ENCODE measurements at regions not wholly inside any gene's neighbourhood (a gene's known extent, or its start where the extent isn't known, plus 50 kb on each side); places are given as distances from the start of the nearest gene placed in this dataset.
"Not testable (repeated sequence)": the region's sequence is repeated elsewhere in the genome, so short reads cannot be mapped to it uniquely, and the experiment has no call there.

GRCh38 chr2:240239325-240239724 lies 98.9 kb upstream of the OTOS start:
- Histone ChIP-seq H3K4me2 (ENCODE audit: low read depth, low read length) (no peak overlapping the region), H3K79me2 (ENCODE audit: low read length) (no peaks in the 10 kb centered on the region), H3F3A (ENCODE audit: insufficient read depth, low read length) (no peaks in the 10 kb centered on the region), H3K4me3 (ENCODE audit: low read length) (no peak overlapping the region), H2AFZ (ENCODE audit: low read length) (no peak overlapping the region), H3K9me3 (replicated peaks; ENCODE audit: insufficient read depth, low read length) (no peaks in the 10 kb centered on the region), H4K20me1 (ENCODE audit: insufficient read depth, low read length) (no peaks in the 10 kb centered on the region), H3K4me1 (ENCODE audit: low read length) (peaks cover 4% of the 10 kb centered on the region; the same call in 1 of the 2 replicates), H3K9ac (ENCODE audit: low read length) (no peak overlapping the region), H3K36me3 (replicated peaks; ENCODE audit: insufficient read depth, low read length) (no peaks in the 10 kb centered on the region), H3K27me3 (replicated peaks; ENCODE audit: insufficient read depth, low read length) (peaks cover 26% of the 10 kb centered on the region), H3K27ac (ENCODE audit: low read length) (no peak overlapping the region), H3K9me2 (replicated peaks; ENCODE audit: insufficient read depth, low read length) (no peaks in the 10 kb centered on the region)
- DNase-seq = no peak
- no peak for TF ChIP-seq EZH2phosphoT487 (IDR thresholded peaks at IDR 0.05; ENCODE audit: low read length)
- no peak for TF ChIP-seq EZH2 (optimal IDR thresholded peaks at IDR 0.05; ENCODE audit: low read depth, low read length)
- no peak for TF ChIP-seq CTCF (IDR thresholded peaks at IDR 0.05; ENCODE audit: low read length)

- peaks cover 4% of the 10 kb centered on the region; the same call in 1 of the 2 replicates for H3K4me1 ChIP-seq (ENCODE audit: low read length)
- no peak for DNase-seq
- no peak overlapping the region for H3K4me3 ChIP-seq (ENCODE audit: low read length)
- no peak for TF ChIP-seq EZH2phosphoT487 (IDR thresholded peaks at IDR 0.05; ENCODE audit: low read length)
- H2AFZ ChIP-seq (ENCODE audit: low read length) = no peak overlapping the region
- H3K36me3 ChIP-seq (replicated peaks; ENCODE audit: insufficient read depth, low read length) = no peaks in the 10 kb centered on the region
- H3K9ac ChIP-seq (ENCODE audit: low read length) = no peak overlapping the region
- H4K20me1 ChIP-seq (ENCODE audit: insufficient read depth, low read length) = no peaks in the 10 kb centered on the region
- H3K9me2 ChIP-seq (replicated peaks; ENCODE audit: insufficient read depth, low read length) = no peaks in the 10 kb centered on the region
- no peaks in the 10 kb centered on the region for H3F3A ChIP-seq (ENCODE audit: insufficient read depth, low read length)
- H3K27me3 ChIP-seq (replicated peaks; ENCODE audit: insufficient read depth, low read length) = peaks cover 35% of the 10 kb centered on the region
- no peak overlapping the region for H3K4me2 ChIP-seq (ENCODE audit: low read depth, low read length)
- no peaks in the 10 kb centered on the region for H3K9me3 ChIP-seq (replicated peaks; ENCODE audit: insufficient read depth, low read length)
- H3K79me2 ChIP-seq (ENCODE audit: low read length) = no peaks in the 10 kb centered on the region
- H3K27ac ChIP-seq (ENCODE audit: low read length) = no peak overlapping the region
These were observed 99.7 kb upstream of the OTOS start for GRCh38 chr2:240240017-240240734.

GRCh38 chr2:240240781-240241180 lies 100.3 kb upstream of the OTOS start:
- Histone ChIP-seq H2AFZ (ENCODE audit: low read length) (no peak overlapping the region), H3F3A (ENCODE audit: insufficient read depth, low read length) (no peaks in the 10 kb centered on the region), H3K4me2 (ENCODE audit: low read depth, low read length) (no peak overlapping the region), H3K36me3 (replicated peaks; ENCODE audit: insufficient read depth, low read length) (no peaks in the 10 kb centered on the region), H3K27ac (ENCODE audit: low read length) (no peak overlapping the region), H3K27me3 (replicated peaks; ENCODE audit: insufficient read depth, low read length) (peaks cover 36% of the 10 kb centered on the region), H3K4me1 (ENCODE audit: low read length) (peaks cover 4% of the 10 kb centered on the region; the same call in 1 of the 2 replicates), H4K20me1 (ENCODE audit: insufficient read depth, low read length) (no peaks in the 10 kb centered on the region), H3K9me2 (replicated peaks; ENCODE audit: insufficient read depth, low read length) (no peaks in the 10 kb centered on the region), H3K9me3 (replicated peaks; ENCODE audit: insufficient read depth, low read length) (no peaks in the 10 kb centered on the region), H3K79me2 (ENCODE audit: low read length) (no peaks in the 10 kb centered on the region), H3K9ac (ENCODE audit: low read length) (no peak overlapping the region), H3K4me3 (ENCODE audit: low read length) (no peak overlapping the region)
- TF ChIP-seq EZH2 (optimal IDR thresholded peaks at IDR 0.05; ENCODE audit: low read depth, low read length) = no peak
- no peak for DNase-seq

- no peak overlapping the region for H3K4me3 ChIP-seq (ENCODE audit: low read length)
- no peaks in the 10 kb centered on the region for H3K79me2 ChIP-seq (ENCODE audit: low read length)
- peaks cover 41% of the 10 kb centered on the region for H3K27me3 ChIP-seq (replicated peaks; ENCODE audit: insufficient read depth, low read length)
- no peaks in the 10 kb centered on the region for H3K36me3 ChIP-seq (replicated peaks; ENCODE audit: insufficient read depth, low read length)
- TF ChIP-seq EZH2 (optimal IDR thresholded peaks at IDR 0.05; ENCODE audit: low read depth, low read length) (no peak), CTCF (IDR thresholded peaks at IDR 0.05; ENCODE audit: low read length) (no peak), EZH2phosphoT487 (IDR thresholded peaks at IDR 0.05; ENCODE audit: low read length) (no peak)
- H3K9me2 ChIP-seq (replicated peaks; ENCODE audit: insufficient read depth, low read length) = no peaks in the 10 kb centered on the region
- no peaks in the 10 kb centered on the region for H3F3A ChIP-seq (ENCODE audit: insufficient read depth, low read length)
- H4K20me1 ChIP-seq (ENCODE audit: insufficient read depth, low read length) = no peaks in the 10 kb centered on the region
- H3K9ac ChIP-seq (ENCODE audit: low read length) = no peak overlapping the region
- no peak overlapping the region for H2AFZ ChIP-seq (ENCODE audit: low read length)
- no peak overlapping the region for H3K4me2 ChIP-seq (ENCODE audit: low read depth, low read length)
- H3K27ac ChIP-seq (ENCODE audit: low read length) = no peak overlapping the region
- no peaks in the 10 kb centered on the region for H3K4me1 ChIP-seq (ENCODE audit: low read length)
- DNase-seq = no peak
- H3K9me3 ChIP-seq (replicated peaks; ENCODE audit: insufficient read depth, low read length) = no peaks in the 10 kb centered on the region
These were observed 101.1 kb upstream of the OTOS start for GRCh38 chr2:240241572-240241971.

- not testable (repeated sequence) for H3K79me2 ChIP-seq (ENCODE audit: low read length); H4K20me1 ChIP-seq (ENCODE audit: insufficient read depth, low read length); H3K9me3 ChIP-seq (replicated peaks; ENCODE audit: insufficient read depth, low read length); H3K4me3 ChIP-seq (ENCODE audit: low read length); DNase-seq; H3K9ac ChIP-seq (ENCODE audit: low read length); H3K27ac ChIP-seq (ENCODE audit: low read length); H3K4me1 ChIP-seq (ENCODE audit: low read length); H3K36me3 ChIP-seq (replicated peaks; ENCODE audit: insufficient read depth, low read length); H3K4me2 ChIP-seq (ENCODE audit: low read depth, low read length); H3F3A ChIP-seq (ENCODE audit: insufficient read depth, low read length); H3K9me2 ChIP-seq (replicated peaks; ENCODE audit: insufficient read depth, low read length); H2AFZ ChIP-seq (ENCODE audit: low read length)
- H3K27me3 ChIP-seq (replicated peaks; ENCODE audit: insufficient read depth, low read length) = peaks cover 48% of the 10 kb centered on the region
These were observed 102.6 kb upstream of the OTOS start for GRCh38 chr2:240243049-240243448.
